ENCODE measurements at regions not wholly inside any gene's neighbourhood (a gene's known extent, or its start where the extent isn't known, plus 50 kb on each side); places are given as distances from the start of the nearest gene placed in this dataset.

GRCh38 chr11:31895926-31896325 lies 84.8 kb upstream of the PAX6 start:
- Histone ChIP-seq H3K27me3 (no peaks in the 10 kb centered on the region), H3K36me3 (no peaks in the 10 kb centered on the region), H3K27ac (no peak overlapping the region), H3K4me3 (no peak overlapping the region), H3K4me1 (no peaks in the 10 kb centered on the region), H3K9me3 (no peaks in the 10 kb centered on the region)
- TF ChIP-seq POLR2A (IDR thresholded peaks at IDR 0.05) (no peak), CTCF (IDR thresholded peaks at IDR 0.05) (no peak)
- intact Hi-C loops (cut with DNase I): no loop called here
- WGBS, 2 donors: 76 to 97% methylated on average over 1 of the region's 1 CpG
- DNase-seq: no peak

- WGBS, 2 donors: 57 to 72% methylated on average over 4 to 6 of the region's 6 CpGs
- no peak for TF ChIP-seq CTCF (IDR thresholded peaks at IDR 0.05)
- no peak for TF ChIP-seq POLR2A (IDR thresholded peaks at IDR 0.05)
- H3K27me3 ChIP-seq: peaks cover 0 to 20% (median 0%) of the 10 kb centered on the region in 4 donors
These were observed 76.1 kb upstream of the PAX6 start for GRCh38 chr11:31887180-31887579.

GRCh38 chr11:31884080-31884479 lies 73.0 kb upstream of the PAX6 start:
- no peak for DNase-seq
- TF ChIP-seq POLR2A (IDR thresholded peaks at IDR 0.05) (no peak), CTCF (IDR thresholded peaks at IDR 0.05) (no peak)
- Histone ChIP-seq H3K4me1 (no peaks in the 10 kb centered on the region), H3K27ac (no peak overlapping the region), H3K36me3 (no peaks in the 10 kb centered on the region), H3K4me3 (no peak overlapping the region), H3K27me3 (peaks cover 0 to 27% (median 0%) of the 10 kb centered on the region in 4 donors), H3K9me3 (no peaks in the 10 kb centered on the region)
- intact Hi-C loops (cut with DNase I): no loop called here
- WGBS, 2 donors: 56 to 72% methylated on average over 3 of the region's 3 CpGs

More at GRCh38 chr11:31887180-31887579, 76.1 kb upstream of the PAX6 start:
- no peaks in the 10 kb centered on the region for H3K9me3 ChIP-seq
- H3K4me3 ChIP-seq: no peak overlapping the region
- intact Hi-C loops (cut with DNase I): no loop called here
- no peak for DNase-seq
- no peaks in the 10 kb centered on the region for H3K36me3 ChIP-seq
- H3K4me1 ChIP-seq: no peaks in the 10 kb centered on the region
- no peak overlapping the region for H3K27ac ChIP-seq

- no peaks in the 10 kb centered on the region for H3K9me3 ChIP-seq
- no peaks in the 10 kb centered on the region for H3K36me3 ChIP-seq
- DNase-seq: no peak
- intact Hi-C loops (cut with DNase I): no loop called here
- 52 to 72% methylated on average over 3 of the region's 3 CpGs for WGBS, 2 donors
- TF ChIP-seq POLR2A (IDR thresholded peaks at IDR 0.05): no peak
- no peak for TF ChIP-seq CTCF (IDR thresholded peaks at IDR 0.05)
- peaks cover 0 to 30% (median 0%) of the 10 kb centered on the region in 4 donors for H3K27me3 ChIP-seq
- H3K4me3 ChIP-seq: no peak overlapping the region
- H3K4me1 ChIP-seq: no peaks in the 10 kb centered on the region
- H3K27ac ChIP-seq: no peak overlapping the region
These were observed 72.3 kb upstream of the PAX6 start for GRCh38 chr11:31883435-31883834.

- Histone ChIP-seq H3K36me3 (no peaks in the 10 kb centered on the region), H3K27me3 (peaks cover 0 to 35% (median 0%) of the 10 kb centered on the region in 4 donors), H3K27ac (no peak overlapping the region), H3K9me3 (no peaks in the 10 kb centered on the region), H3K4me1 (no peaks in the 10 kb centered on the region), H3K4me3 (no peak overlapping the region)
- intact Hi-C loops (cut with DNase I): no loop called here
- TF ChIP-seq CTCF (IDR thresholded peaks at IDR 0.05): no peak
- TF ChIP-seq POLR2A (IDR thresholded peaks at IDR 0.05): no peak
- 10 to 17% methylated on average over 3 to 5 of the region's 5 CpGs for WGBS, 2 donors
- DNase-seq: no peak
These were observed 71.8 kb upstream of the PAX6 start for GRCh38 chr11:31882951-31883392.
